Urothelium cell line (cell line): ENCODE measurements at regions not wholly inside any gene's neighbourhood (a gene's known extent, or its start where the extent isn't known, plus 50 kb on each side); places are given as distances from the start of the nearest gene placed in this dataset.
"Not testable (repeated sequence)": the region's sequence is repeated elsewhere in the genome, so short reads cannot be mapped to it uniquely, and the experiment has no call there.

ENCODE experiments used
- DNase-seq: peaks from one replicate; pipeline ENCODE4 v3.0.0; 2011; ENCODE audit warnings: low spot score, mixed read lengths
- FAIRE-seq: peaks from 2 replicates; lab custom pipeline; 2011; peaks lifted over from hg19 to GRCh38; lab: Jason Lieb, UNC

DNA sequence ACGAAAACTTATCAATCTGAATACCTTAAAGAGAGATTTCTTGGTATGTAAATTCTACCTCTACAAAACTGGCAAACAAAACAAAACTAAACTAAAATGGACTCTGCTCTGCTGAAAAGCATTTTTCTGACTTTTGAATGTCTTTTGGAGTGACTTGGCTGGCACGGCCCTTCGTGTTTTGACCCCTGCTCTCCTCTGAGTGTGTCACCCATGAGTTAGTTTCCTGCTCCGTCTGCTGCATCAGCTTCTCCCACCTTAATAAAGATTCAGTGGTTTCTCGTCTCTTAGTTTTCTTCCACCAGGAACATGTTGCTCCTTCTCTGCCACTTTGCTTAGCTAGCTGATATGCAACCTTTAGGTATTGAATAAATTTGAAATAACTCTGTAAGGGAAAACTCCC, 1084.0 kb upstream of the CDH18 start:
- FAIRE-seq (no peak), DNase-seq (no peak)

DNA sequence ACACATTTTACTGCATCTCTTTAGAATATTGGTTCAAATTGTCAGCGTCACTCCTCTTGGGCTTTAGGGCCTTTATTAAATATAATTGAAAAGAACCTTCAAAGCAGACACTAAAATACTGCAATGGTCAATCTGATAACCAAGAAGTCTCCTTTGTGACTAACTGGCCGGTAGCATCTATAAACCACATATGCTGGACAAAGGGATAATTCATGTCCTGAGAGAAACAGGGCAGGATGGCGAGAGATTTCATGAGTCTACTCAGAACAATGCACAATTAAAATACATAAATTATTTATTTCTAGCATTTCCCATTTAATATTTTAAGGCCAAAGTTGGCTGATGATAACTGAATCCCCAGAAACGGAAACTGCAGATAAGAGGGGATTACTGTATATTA, 1083.4 kb upstream of the CDH18 start:
- FAIRE-seq (no peak), DNase-seq (no peak)

DNA sequence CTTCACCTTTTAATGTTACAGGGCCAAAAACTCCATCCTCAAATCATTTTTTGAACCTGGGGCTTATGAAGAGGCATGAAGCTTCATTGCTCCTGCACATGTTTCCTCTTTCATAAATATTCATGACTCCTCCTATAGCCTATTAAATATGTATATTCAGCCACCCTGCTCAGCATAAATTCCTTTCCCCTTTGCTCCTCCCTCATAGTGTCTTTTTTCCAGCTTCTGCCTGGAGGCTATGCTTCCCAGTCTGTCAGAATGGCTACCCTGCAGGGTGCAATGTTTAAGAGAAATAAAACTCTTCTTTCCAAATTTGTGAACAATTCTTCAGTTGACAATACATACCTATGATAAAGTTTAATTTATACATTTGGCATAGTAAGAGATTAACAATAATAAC, 1082.9 kb upstream of the CDH18 start:
- DNase-seq (no peak), FAIRE-seq (no peak)

DNA sequence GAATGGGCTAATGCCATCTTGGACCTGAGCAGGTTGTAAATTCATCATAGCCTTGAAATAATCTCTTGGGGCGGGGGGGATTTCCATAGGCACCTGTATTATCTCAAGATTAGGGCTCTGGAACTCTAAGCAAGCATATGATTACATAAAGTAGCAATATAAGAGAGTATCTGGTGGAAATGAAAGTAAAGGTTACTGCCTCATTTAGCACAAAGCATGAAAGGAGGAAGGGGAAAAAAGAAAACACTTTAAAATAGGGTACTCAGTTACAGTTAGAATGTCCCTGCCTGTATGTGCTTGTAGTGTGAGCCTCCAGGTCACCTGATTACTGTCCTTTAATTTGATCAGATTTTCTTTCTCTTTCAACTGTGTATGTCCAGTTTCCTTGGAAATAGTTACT, 1079.7 kb upstream of the CDH18 start:
- no peak for FAIRE-seq

DNA sequence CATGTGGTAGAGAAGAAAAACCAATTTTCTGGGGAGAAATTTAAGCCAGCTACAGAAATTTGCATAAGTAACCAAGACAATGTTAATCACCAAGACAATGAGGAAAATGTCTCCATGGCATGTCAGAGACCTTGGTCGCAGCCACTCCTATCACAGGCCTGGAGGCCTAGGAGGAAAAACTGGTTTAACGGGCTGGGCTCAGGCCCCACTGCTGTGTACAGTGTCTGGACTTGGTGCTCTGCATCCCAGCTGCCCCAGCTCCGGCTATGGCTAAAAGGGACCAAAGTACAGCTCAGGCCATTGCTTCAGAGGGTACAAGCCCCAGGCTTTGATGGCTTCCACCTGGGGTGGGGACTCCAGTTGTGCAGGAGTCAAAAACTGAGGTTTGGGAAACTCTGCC, 1075.1 kb upstream of the CDH18 start:
- no peak for FAIRE-seq
- DNase-seq: no peak

More for the DNA sequence above, 1079.7 kb upstream of the CDH18 start:
- no peak for DNase-seq

DNA sequence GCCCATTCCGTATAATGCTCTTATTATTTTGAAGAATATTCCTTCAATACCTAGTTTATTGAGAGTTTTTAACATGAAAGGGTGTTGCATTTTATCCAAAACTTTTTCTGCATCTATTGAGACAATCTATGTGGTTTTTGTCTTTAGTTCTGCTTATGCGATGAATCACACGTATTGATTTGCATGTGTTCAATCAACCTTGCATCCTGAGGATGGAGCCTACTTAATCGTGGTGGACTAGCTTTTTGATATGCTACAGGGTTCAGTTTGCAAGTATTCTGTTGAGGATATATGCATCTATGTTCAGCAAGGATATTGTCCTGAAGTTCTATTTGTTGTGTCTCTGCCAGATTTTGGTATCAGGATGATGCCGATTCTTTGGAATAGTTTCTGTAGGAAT, 1070.3 kb upstream of the CDH18 start:
- FAIRE-seq: no peak
- DNase-seq: no peak

DNA sequence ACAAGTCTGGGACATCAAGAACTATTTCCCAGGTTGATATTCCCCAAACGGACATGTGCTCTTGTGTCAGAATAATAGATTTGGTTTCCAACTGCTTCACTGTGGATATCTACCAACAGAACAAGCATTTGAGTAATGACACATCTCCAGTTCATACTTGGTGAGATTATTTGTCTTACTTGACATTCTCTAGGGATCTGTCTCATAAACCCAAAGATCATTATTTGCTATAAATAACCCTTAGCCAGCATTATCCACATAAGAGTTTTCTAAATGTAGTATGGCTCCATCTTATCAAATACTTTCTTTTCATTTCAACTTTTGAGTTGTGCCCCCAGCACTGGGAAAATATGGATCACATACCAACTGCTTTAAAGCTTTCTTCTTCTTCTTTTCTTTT, 1063.9 kb upstream of the CDH18 start:
- FAIRE-seq: no peak
- no peak for DNase-seq

DNA sequence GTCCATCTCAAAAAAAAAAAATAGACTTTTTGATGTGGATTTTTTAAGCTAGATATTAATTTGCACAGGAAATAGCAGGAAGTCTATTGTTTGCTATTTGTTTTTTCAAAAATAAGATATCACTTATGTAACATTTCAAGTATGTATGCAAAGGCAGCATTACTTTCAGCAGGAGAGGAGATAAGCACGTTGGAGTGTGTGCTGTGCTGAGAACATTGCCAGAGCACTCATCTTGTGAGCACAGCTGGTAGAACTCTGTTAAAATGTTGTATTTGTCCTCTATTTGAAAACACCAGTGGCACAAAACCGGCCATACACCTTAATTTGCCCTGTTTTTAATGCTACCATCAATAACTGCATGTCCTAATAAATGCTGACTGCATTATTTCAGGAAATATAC, 1061.9 kb upstream of the CDH18 start:
- FAIRE-seq: no peak
- no peak for DNase-seq

DNA sequence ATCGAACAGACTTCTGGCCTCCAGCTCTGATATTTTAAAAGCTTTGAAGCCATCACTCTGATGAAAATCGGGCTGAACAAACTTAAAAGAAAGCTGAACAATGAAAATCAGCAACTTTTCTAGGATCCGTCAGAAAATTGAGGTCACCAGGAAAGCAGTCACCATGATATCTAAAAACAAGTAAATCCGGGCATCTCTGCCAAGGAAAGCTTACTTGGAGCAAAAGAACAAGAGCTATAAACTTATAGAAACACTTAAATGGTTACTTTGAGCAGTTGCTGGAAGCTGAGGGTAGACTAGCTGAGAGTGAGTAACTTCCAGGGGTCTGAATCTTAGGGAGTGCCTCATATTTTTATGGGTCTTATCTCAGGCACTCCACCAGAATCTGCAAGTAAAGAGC, 1043.0 kb upstream of the CDH18 start:
- DNase-seq (no peak), FAIRE-seq (no peak)

DNA sequence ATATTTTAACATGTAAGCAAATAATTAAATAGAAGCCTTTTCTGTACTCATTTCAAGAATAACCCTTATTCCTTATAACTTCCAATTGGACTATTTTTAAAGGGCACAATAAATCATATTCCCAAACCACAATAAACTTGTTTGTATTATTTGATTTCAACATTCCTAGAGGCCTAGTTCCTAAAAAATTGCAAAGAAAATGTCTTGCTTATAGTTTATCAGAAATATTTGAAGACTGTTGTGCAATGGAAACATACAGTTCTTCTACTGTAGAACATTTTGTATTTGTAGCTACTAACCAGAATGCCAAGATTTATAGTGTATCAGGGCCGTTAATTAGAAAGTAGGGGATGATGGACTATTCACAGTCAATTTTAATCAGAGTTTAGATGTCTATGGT, 1037.0 kb upstream of the CDH18 start:
- no peak for FAIRE-seq
- no peak for DNase-seq

DNA sequence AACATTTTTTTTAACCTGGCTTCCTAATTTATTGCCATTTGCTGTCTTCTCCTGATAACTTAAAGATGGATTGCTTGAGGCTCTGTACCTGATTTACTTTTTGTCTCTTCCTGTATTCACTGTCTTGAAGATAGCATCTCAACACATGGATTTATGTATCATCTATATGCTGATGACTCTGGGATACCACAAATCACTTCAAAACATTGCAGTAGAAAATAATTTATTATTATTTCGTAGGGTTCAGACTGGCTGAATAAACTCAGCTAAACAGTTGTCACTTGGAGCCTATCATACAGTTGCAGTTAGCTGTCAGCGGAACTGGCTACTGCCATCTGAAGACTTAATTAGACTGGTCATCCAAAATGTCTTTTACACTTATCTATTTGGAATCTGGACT, 1025.2 kb upstream of the CDH18 start:
- no peak for FAIRE-seq
- DNase-seq: no peak

DNA sequence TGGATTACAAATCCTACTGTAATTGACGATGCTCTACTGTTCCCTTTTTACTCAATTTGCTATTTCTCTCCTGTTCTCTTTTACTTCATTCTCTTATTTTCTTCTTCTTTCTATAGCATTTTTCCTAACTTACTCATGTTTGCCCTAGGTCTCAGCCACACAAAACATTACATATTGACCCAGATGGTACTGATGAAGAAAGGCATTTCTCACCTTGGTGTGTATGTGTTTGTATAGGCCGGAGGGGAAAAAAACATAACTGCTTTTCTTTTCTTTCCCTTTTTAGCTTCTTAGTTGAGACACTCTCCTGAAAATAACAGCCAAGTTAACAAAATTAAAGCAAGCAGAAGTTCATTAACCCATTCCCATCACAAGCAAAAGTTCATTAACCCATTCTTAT, 1019.8 kb upstream of the CDH18 start:
- FAIRE-seq (no peak), DNase-seq (no peak)

DNA sequence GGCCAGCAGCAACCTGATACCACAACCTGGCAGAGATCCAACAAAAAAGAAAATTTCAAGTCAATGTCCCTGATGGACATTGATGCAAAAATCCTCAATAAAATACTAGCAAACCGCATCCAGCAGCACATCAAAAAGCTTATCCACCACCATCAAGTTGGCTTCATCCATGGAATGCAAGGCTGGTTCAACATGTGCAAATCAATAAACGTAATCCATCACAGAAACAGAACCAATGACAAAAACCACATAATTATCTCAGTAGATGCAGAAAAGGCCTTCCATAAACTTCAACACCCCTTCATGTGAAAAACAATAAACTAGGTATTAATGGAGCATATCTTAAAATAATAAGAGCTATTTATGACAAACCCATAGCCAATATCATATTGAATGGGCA, 1000.9 kb upstream of the CDH18 start:
- FAIRE-seq, DNase-seq: not testable (repeated sequence)

DNA sequence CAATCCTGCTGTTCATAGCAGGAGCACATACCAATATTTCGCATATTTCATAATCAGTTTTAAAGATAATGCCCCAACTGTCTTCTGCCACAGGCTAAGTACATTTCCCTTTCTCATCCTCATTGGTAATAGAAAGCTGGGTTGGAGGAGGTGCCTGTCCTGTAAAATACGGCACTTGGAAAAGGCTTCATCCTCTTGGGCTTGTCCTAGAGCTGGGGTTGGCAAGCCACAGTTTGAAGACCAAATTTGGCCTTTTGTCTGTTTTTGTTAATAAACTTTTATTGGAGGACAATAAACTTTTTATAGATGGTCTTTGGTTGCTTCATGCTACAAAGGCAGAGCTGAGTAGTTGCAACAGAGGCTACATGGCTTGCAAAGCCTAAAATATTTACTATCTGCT, 997.8 kb upstream of the CDH18 start:
- no peak for DNase-seq
- no peak for FAIRE-seq

DNA sequence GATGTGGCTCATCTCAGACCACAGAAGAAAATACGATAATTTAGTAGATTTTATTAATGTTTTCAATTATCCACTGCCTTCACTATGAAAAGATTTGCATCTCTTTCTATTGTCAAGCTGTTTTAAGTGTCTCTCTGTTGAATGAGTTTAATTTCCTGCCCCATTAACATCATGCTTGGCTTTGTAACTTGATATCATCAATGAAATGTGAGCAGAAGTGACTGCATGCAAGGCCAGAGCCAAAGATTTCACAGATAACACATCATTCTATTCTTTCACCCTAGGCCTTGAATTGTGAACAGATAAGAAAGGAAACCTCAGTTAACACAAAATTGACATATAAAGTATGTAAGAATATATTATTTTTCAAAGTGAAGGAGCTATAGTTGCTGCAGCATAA, 986.4 kb upstream of the CDH18 start:
- no peak for FAIRE-seq
- DNase-seq: no peak

DNA sequence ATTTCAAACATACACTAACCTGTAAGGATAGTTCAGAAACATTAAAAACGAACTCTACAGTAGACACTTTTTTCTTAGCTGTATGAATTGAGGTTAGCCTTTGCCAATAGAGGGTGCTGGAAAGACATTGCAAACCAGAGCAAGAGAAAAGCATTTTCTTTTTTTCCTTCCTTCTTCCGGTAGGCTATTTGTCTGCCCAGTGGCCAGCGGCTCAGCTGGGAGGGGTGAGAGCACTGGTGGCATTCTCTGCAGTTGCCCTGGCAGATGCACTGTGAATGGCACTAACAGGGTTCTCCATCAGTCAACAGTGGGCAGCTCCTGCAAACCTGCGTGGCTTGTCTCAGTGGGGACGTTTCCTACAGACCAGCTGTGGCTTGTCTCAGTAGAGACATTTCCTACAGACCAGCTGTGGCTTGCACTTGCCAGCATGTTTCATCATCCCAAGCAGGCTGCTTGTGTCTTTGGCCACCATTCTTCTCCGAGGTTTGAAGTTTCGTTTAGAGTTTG, 984.5 kb upstream of the CDH18 start:
- DNase-seq (peak; percentile 60), FAIRE-seq (peak; percentile 5)

DNA sequence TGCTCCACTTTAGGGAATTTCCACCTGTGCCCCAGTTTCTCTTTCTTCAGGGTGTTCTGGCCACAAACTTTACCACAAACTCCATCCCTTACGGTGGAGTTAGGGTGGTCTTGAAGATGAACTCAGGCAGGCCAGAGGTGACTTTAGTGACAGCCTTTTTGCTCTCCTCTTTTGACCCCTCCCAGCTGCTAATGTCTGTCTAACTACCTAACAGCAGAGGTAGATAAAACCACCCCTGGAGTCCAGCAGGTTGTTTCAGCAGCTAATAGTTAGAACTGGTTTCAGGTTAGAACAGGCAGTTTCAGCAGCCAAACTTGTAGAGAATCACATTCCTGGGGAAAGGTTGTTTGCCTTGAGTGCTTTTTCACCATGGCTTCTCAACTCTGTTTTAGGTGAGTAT, 971.3 kb upstream of the CDH18 start:
- no peak for DNase-seq
- peak; percentile 9 for FAIRE-seq

DNA sequence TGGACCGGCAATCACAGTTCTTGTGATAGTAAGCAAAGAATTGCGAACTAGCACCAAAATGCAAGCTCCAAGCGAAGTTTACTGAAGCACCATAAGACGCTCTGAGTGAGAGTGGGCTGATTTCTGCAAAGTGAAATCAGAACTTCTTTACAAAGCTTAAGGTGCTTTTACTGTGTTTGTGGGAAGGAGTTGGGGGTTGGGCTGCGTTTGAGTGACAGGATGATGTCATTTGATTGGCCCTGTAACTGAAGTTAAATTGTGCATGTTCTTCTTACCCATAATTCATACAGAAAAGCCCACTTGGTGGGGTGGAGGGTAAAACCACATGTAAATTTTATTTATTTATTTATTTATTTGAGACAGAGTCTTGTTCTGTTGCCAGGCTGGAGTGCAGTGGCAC, 970.6 kb upstream of the CDH18 start:
- DNase-seq: no peak

DNA sequence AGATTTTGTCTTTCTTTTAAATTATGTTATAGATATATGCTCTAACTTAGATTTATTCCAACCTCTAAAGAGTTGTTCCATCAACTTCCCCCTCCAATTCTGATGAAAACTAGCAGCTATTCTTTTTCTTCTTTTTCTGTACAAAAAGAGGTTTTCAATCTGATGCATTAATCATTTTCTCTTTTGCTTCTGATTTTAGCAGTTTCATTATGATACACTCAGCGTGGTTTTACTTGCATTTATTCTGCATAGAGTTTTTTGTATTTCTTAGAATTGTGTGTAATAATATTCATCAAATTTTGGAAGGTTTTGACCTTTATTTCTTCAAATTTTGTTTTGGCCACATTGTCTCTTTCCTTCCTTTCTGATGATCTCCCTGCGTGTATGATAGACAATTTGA, 968.1 kb upstream of the CDH18 start:
- no peak for FAIRE-seq
- DNase-seq: no peak

More for the DNA sequence above, 970.6 kb upstream of the CDH18 start:
- no peak for FAIRE-seq

DNA sequence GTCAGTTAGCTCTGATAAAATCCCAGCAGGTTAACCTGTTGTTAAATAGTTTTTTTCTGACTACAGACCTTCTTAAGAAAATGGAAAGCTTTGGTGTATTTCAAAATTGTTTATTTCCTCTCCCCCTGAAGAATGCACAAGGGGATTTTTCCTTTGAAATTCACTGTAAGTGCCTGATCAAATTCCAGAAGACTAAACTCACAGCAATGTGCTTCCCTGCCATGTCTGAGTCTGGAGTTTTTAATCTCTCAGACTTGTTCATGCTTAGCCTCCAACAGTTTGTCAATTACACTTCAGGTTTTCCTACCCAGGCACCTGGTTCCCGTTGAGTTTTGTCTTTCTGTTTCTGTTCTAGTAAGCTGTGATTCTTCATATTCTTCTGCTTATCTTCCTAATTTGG, 961.6 kb upstream of the CDH18 start:
- FAIRE-seq: no peak
- no peak for DNase-seq

DNA sequence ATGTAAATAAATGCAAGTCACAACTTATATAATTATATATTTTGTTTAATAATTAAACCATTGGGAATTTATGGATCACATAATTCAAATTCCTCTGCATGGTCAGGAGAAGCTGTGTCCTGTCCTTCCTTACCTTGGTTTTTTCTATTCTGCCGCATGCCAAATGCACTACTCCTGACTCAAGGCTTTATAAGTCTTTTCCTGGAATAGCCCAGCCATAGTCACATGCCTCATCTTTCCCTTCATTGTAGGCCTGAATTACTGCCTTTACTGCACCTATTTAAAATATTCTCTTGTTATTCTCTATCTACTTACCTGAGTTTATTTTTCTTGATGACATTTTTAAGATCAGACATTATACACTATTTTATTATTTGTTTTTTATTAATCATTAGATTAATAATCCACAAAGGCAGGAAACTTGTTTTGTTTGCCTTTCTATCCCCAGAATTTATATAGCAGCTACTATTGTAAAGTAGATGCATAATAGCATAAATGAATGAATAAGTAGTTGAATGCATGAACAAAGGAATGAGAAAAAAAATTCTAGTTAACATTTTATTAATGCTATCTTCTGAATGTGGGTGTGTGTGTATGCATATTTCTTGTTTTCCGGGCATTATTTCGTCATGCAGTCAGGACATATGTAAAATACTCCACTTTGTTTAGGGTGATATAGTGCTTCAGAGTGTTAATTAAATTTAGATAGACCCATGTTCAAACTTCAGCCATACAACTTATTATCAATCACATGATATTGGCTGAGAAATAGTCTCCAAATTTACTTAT, 955.4 kb upstream of the CDH18 start:
- not testable (repeated sequence) for FAIRE-seq, DNase-seq

DNA sequence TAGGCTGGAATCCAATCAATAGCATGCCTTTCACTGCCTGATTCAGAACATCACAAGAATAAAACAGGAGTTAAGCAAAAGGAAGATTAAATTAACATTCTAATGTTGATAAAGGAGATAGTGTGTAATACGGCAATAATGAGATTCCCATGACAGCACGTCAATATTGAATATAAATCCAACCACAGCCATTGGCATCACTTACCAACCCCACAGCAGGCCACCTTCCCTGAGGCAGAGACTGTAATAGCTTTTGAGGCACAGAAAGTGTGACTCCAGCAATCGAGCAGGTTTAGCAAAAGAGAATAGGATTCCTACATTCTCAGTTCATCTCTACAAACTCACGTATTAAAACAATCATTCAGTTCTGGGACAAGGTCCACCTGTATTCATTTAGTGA, 954.6 kb upstream of the CDH18 start:
- DNase-seq: not testable (repeated sequence)
- peak; percentile 52 for FAIRE-seq

DNA sequence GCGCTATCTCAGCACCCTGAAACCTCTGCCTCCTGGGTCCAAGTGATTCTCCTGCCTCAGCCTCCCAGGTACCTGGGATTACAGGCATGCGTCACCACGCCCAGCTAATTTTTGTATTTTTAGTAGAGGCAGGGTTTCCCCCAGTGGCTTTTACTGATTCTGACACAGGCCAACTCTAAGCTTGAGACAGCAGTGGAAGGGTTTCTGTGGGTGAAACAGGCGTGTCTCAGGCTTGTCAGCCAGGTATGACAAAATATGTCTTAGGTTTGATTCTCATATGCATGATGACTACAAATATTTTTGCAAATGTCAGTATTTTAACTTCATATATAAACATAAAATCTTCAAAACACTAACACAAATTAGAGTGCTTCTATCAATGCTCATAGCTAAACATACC, 952.8 kb upstream of the CDH18 start:
- peak; percentile 23 for FAIRE-seq
- not testable (repeated sequence) for DNase-seq
